ENCODE measurements at regions not wholly inside any gene's neighbourhood (a gene's known extent, or its start where the extent isn't known, plus 50 kb on each side); places are given as distances from the start of the nearest gene placed in this dataset.

- ChIA-PET POLR2A (no interaction called here), CTCF (interaction anchor here (1.4 kb wide), 1 partner anchor 259 kb away, joined by 4 read pairs; no protein-coding TSS in a partner anchor)
- no peak overlapping the region for H3K4me2 ChIP-seq
- H3K9me2 ChIP-seq = no peaks in the 10 kb centered on the region
- no peak overlapping the region for H3K27ac ChIP-seq (ENCODE audit: low read depth in 2 of 2, low read length in 1 of 2)
- no peak overlapping the region for H3K4me3 ChIP-seq (ENCODE audit: low read depth in 2 of 2, low read length in 1 of 2)
- H3K4me1 ChIP-seq (ENCODE audit: control insufficient read depth in 1 of 2, insufficient read depth in 2 of 2, low read depth in 1 of 2, low read length in 1 of 2) = peaks cover 12 to 40% of the 10 kb centered on the region in 2 experiments; a peak in 1 of 4 replicates
- H2AFZ ChIP-seq (ENCODE audit: low read depth) = no peak overlapping the region
- H3K9ac ChIP-seq = no peak overlapping the region
- no peak for DNase-seq
- TF ChIP-seq SIN3A (IDR thresholded peaks at IDR 0.05; ENCODE audit: borderline replicate concordance, low read depth, low read length) (no peak), CTCF (IDR thresholded peaks at IDR 0.05) (no peak), GABPA (IDR thresholded peaks at IDR 0.05; ENCODE audit: low read depth) (no peak), FOXM1 (IDR thresholded peaks at IDR 0.05; ENCODE audit: low read depth) (no peak), RAD21 (IDR thresholded peaks at IDR 0.05; ENCODE audit: low read length) (no peak), TAF1 (IDR thresholded peaks at IDR 0.05; ENCODE audit: borderline replicate concordance, low read depth, low read length) (no peak), EZH2phosphoT487 (IDR thresholded peaks at IDR 0.05; ENCODE audit: borderline replicate concordance, low read depth) (no peak), SMC3 (IDR thresholded peaks at IDR 0.05; ENCODE audit: low read depth, low read length) (no peak), EP300 (IDR thresholded peaks at IDR 0.05; ENCODE audit: borderline replicate concordance in 1 of 2, low read depth in 1 of 2, low read length in 1 of 2) (no peak)
- TF ChIP-seq, protein P1, sequence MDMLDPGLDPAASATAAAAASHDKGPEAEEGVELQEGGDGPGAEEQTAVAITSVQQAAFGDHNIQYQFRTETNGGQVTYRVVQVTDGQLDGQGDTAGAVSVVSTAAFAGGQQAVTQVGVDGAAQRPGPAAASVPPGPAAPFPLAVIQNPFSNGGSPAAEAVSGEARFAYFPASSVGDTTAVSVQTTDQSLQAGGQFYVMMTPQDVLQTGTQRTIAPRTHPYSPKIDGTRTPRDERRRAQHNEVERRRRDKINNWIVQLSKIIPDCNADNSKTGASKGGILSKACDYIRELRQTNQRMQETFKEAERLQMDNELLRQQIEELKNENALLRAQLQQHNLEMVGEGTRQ (IDR thresholded peaks at IDR 0.05; ENCODE audit: borderline replicate concordance, low read depth, low read length) = no peak
- no peaks in the 10 kb centered on the region for H3K27me3 ChIP-seq (ENCODE audit: insufficient read depth)
- H3K36me3 ChIP-seq (replicated peaks in 1 of 2; ENCODE audit: control insufficient read depth in 1 of 2, insufficient read depth in 2 of 2, low read length in 1 of 2) = no peaks in the 10 kb centered on the region
- peaks cover 4% of the 10 kb centered on the region for H3F3A ChIP-seq (replicated peaks; ENCODE audit: insufficient read depth)
- no peaks in the 10 kb centered on the region for H3K79me2 ChIP-seq (ENCODE audit: insufficient read depth)
- H3K9me3 ChIP-seq = no peaks in the 10 kb centered on the region
- H4K20me1 ChIP-seq (ENCODE audit: insufficient read depth) = no peaks in the 10 kb centered on the region
- 89% methylated on average over 7 of the region's 7 CpGs for WGBS (ENCODE audit: low lambda C conversion rate)
These were observed 53.9 kb upstream of the SHISAL1 start for GRCh38 chr22:44366372-44367300.

GRCh38 chr22:44365832-44366231 lies 53.1 kb upstream of the SHISAL1 start:
- Histone ChIP-seq H3K9me2 (no peaks in the 10 kb centered on the region), H3K4me1 (ENCODE audit: control insufficient read depth in 1 of 2, insufficient read depth in 2 of 2, low read depth in 1 of 2, low read length in 1 of 2) (peaks cover 17 to 40% of the 10 kb centered on the region in 2 experiments; a peak in 1 of 4 replicates), H3K79me2 (ENCODE audit: insufficient read depth) (no peaks in the 10 kb centered on the region), H3F3A (replicated peaks; ENCODE audit: insufficient read depth) (peaks cover 10% of the 10 kb centered on the region), H3K9ac (no peak overlapping the region), H2AFZ (ENCODE audit: low read depth) (no peak overlapping the region), H3K4me2 (no peak overlapping the region), H3K27me3 (ENCODE audit: insufficient read depth) (no peaks in the 10 kb centered on the region), H3K9me3 (no peaks in the 10 kb centered on the region), H3K36me3 (replicated peaks in 1 of 2; ENCODE audit: control insufficient read depth in 1 of 2, insufficient read depth in 2 of 2, low read length in 1 of 2) (no peaks in the 10 kb centered on the region), H4K20me1 (ENCODE audit: insufficient read depth) (no peaks in the 10 kb centered on the region), H3K27ac (ENCODE audit: low read depth in 2 of 2, low read length in 1 of 2) (no peak overlapping the region), H3K4me3 (ENCODE audit: low read depth in 2 of 2, low read length in 1 of 2) (no peak overlapping the region)
- TF ChIP-seq, protein P2, sequence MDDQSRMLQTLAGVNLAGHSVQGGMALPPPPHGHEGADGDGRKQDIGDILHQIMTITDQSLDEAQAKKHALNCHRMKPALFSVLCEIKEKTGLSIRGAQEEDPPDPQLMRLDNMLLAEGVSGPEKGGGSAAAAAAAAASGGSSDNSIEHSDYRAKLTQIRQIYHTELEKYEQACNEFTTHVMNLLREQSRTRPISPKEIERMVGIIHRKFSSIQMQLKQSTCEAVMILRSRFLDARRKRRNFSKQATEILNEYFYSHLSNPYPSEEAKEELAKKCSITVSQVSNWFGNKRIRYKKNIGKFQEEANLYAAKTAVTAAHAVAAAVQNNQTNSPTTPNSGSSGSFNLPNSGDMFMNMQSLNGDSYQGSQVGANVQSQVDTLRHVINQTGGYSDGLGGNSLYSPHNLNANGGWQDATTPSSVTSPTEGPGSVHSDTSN (IDR thresholded peaks at IDR 0.05) = no peak
- TF ChIP-seq CTCF (IDR thresholded peaks at IDR 0.05) (no peak), RXRA (IDR thresholded peaks at IDR 0.05; ENCODE audit: borderline replicate concordance, low read depth) (no peak)
- ChIA-PET POLR2A (no interaction called here), CTCF (interaction anchor here (0.7 to 1.4 kb wide), 2 partner anchors 223 to 260 kb away, joined by 3 to 4 read pairs; no protein-coding TSS in a partner anchor)
- 80% methylated on average over 8 of the region's 9 CpGs for WGBS (ENCODE audit: low lambda C conversion rate)
- DNase-seq = no peak

All from SK-N-SH (cell line).